Naive thymus-derived CD4-positive, alpha-beta T cell (primary cell): ENCODE measurements at regions not wholly inside any gene's neighbourhood (a gene's known extent, or its start where the extent isn't known, plus 50 kb on each side); places are given as distances from the start of the nearest gene placed in this dataset.
A peak's percentile ranks its signal among the peaks of the same experiment; 100 is the strongest.
"Not testable (repeated sequence)": the region's sequence is repeated elsewhere in the genome, so short reads cannot be mapped to it uniquely, and the experiment has no call there.

Source experiments
- ATAC-seq: fragments of 150-1000 bp; cut with Tn5 transposase; 2 replicates; pipeline ENCODE4 v1.10.0; 2021; ENCODE audit warnings: mild to moderate bottlenecking, moderate library complexity
- CTCF ChIA-PET: fragments of 350-600 bp; sonication (Branson Sonifier 250); formaldehyde crosslinking; loops from one replicate; lab custom pipeline; 2021; ENCODE audit warnings: antibody characterized with exemption; lab: Charles Lee
- POLR2A ChIA-PET: fragments of 350-600 bp; sonication (Branson Sonifier 250); formaldehyde crosslinking; loops from one replicate; lab custom pipeline; 2021; ENCODE audit warnings: antibody characterized with exemption, inconsistent platforms; lab: Charles Lee
- DNase-seq, 9 donors: peaks; one replicate each; pipeline versions ENCODE4 v3.0.0 to v3.0.0-alpha.2; 2020 to 2022; ENCODE audit warnings: mixed read lengths in 1 of 9
- H3K27ac ChIP-seq: one replicate; pipeline ENCODE4 v1.7.0; 2013; ENCODE audit warnings: mild to moderate bottlenecking, low read depth, low read length, moderate library complexity
- H3K27me3 ChIP-seq, 2 donors: one replicate each; pipeline ENCODE4 v1.7.0; 2013; ENCODE audit warnings: low read length in 2 of 2, mild to moderate bottlenecking in 2 of 2, moderate library complexity in 2 of 2; ENCODE audit not compliant: control insufficient read depth in 2 of 2, insufficient read depth in 2 of 2
- H3K36me3 ChIP-seq, 3 experiments: 1 replicate in 2 of 3; 2 replicates in 1 of 3; pipeline ENCODE4 v1.7.0; 2013; ENCODE audit warnings: low read length in 3 of 3, mild to moderate bottlenecking in 3 of 3, moderate library complexity in 1 of 3; ENCODE audit not compliant: insufficient read depth in 3 of 3, control insufficient read depth in 2 of 3
- H3K4me1 ChIP-seq, 2 donors: one replicate each; pipeline ENCODE4 v1.7.0; 2013; ENCODE audit warnings: low read length in 2 of 2, mild to moderate bottlenecking in 2 of 2, moderate library complexity in 1 of 2; ENCODE audit not compliant: control insufficient read depth in 2 of 2, insufficient read depth in 2 of 2
- H3K4me3 ChIP-seq: 2 replicates; pipeline ENCODE4 v1.7.0; 2013; ENCODE audit warnings: mild to moderate bottlenecking, low read length
- H3K9me3 ChIP-seq, 3 experiments: 1 replicate in 2 of 3; 2 replicates in 1 of 3; pipeline ENCODE4 v1.7.0; 2013; ENCODE audit warnings: low read length in 3 of 3; ENCODE audit not compliant: control insufficient read depth in 2 of 3
- H3K27ac Mint-ChIP-seq, 9 donors: one replicate each; pipeline ENCODE4 v1.8.0; 2020 to 2022; ENCODE audit warnings: mixed read lengths in 9 of 9, mild to moderate bottlenecking in 8 of 9, moderate library complexity in 5 of 9, inconsistent platforms in 2 of 9
- H3K27me3 Mint-ChIP-seq, 5 donors: one replicate each; pipeline ENCODE4 v1.8.0; 2021 to 2022; ENCODE audit warnings: mixed read lengths in 5 of 5, mild to moderate bottlenecking in 1 of 5
- H3K36me3 Mint-ChIP-seq, 5 donors: one replicate each; pipeline ENCODE4 v1.8.0; 2020 to 2022; ENCODE audit warnings: mixed read lengths in 5 of 5, mild to moderate bottlenecking in 3 of 5, inconsistent platforms in 1 of 5
- H3K4me1 Mint-ChIP-seq, 7 donors: one replicate each; pipeline ENCODE4 v1.8.0; 2020 to 2022; ENCODE audit warnings: mixed read lengths in 7 of 7, mild to moderate bottlenecking in 3 of 7, inconsistent platforms in 1 of 7
- H3K4me3 Mint-ChIP-seq, 10 donors: one replicate each; pipeline ENCODE4 v1.8.0; 2020 to 2022; ENCODE audit warnings: mild to moderate bottlenecking in 10 of 10, mixed read lengths in 10 of 10, moderate library complexity in 6 of 10, inconsistent platforms in 2 of 10
- H3K9me3 Mint-ChIP-seq, 11 donors: one replicate each; pipeline ENCODE4 v1.8.0; 2020 to 2022; ENCODE audit warnings: mixed read lengths in 11 of 11, mild to moderate bottlenecking in 4 of 11, inconsistent platforms in 1 of 11, moderate library complexity in 1 of 11
- intact Hi-C, 2 donors: fragments of 100-400 bp; cut with micrococcal nuclease; formaldehyde crosslinking; loops; one replicate each; pipeline ENCODE4 v1.15.1; 2023

GRCh38 chr9:63450836-63451235 lies 1834.2 kb downstream of the FOXD4L5 start:
- intact Hi-C loops, H3K27me3 ChIP-seq, CTCF ChIA-PET, POLR2A ChIA-PET, H3K4me1 Mint-ChIP-seq, H3K4me1 ChIP-seq, H3K36me3 ChIP-seq, H3K9me3 ChIP-seq, H3K4me3 ChIP-seq, H3K4me3 Mint-ChIP-seq, H3K27ac Mint-ChIP-seq, H3K9me3 Mint-ChIP-seq, H3K36me3 Mint-ChIP-seq, ATAC-seq, H3K27ac ChIP-seq, H3K27me3 Mint-ChIP-seq: not testable (repeated sequence)
- peak in 4 of 9 donors; percentile 1 to 10 (median 4) for DNase-seq

- H3K36me3 Mint-ChIP-seq, H3K9me3 ChIP-seq, H3K4me3 Mint-ChIP-seq, POLR2A ChIA-PET, H3K36me3 ChIP-seq, H3K27ac Mint-ChIP-seq, H3K4me1 ChIP-seq, H3K4me1 Mint-ChIP-seq, DNase-seq, H3K9me3 Mint-ChIP-seq, H3K27me3 Mint-ChIP-seq, H3K4me3 ChIP-seq, ATAC-seq, H3K27ac ChIP-seq, CTCF ChIA-PET, intact Hi-C loops, H3K27me3 ChIP-seq: not testable (repeated sequence)
Observed at GRCh38 chr9:63425123-63425522, 1859.9 kb downstream of the FOXD4L5 start.

GRCh38 chr9:63390897-63391296 lies 1894.1 kb downstream of the FOXD4L5 start:
- H3K4me3 ChIP-seq, POLR2A ChIA-PET, H3K36me3 Mint-ChIP-seq: not testable (repeated sequence)

GRCh38 chr9:63385479-63385878 lies 1899.5 kb downstream of the FOXD4L5 start:
- H3K27me3 Mint-ChIP-seq, H3K9me3 ChIP-seq, H3K4me1 Mint-ChIP-seq, H3K9me3 Mint-ChIP-seq, H3K4me1 ChIP-seq, H3K4me3 ChIP-seq, H3K27me3 ChIP-seq, POLR2A ChIA-PET, intact Hi-C loops, ATAC-seq, H3K36me3 ChIP-seq, H3K27ac ChIP-seq, CTCF ChIA-PET, DNase-seq, H3K36me3 Mint-ChIP-seq: not testable (repeated sequence)
- peak overlapping the region in 3 of 10 donors; percentile 45 to 83 (median 65) for H3K4me3 Mint-ChIP-seq
- peak overlapping the region in 1 of 9 donors; percentile 62 for H3K27ac Mint-ChIP-seq

More at GRCh38 chr9:63390897-63391296, 1894.1 kb downstream of the FOXD4L5 start:
- H3K27ac ChIP-seq, CTCF ChIA-PET, H3K27me3 Mint-ChIP-seq, H3K27ac Mint-ChIP-seq, H3K4me1 ChIP-seq, H3K9me3 ChIP-seq, H3K27me3 ChIP-seq, H3K4me1 Mint-ChIP-seq, H3K36me3 ChIP-seq, ATAC-seq, H3K9me3 Mint-ChIP-seq, intact Hi-C loops, DNase-seq, H3K4me3 Mint-ChIP-seq: not testable (repeated sequence)

- DNase-seq, H3K9me3 ChIP-seq, H3K4me3 ChIP-seq, H3K9me3 Mint-ChIP-seq, POLR2A ChIA-PET, ATAC-seq, H3K27me3 ChIP-seq, intact Hi-C loops, H3K36me3 Mint-ChIP-seq, CTCF ChIA-PET, H3K27ac Mint-ChIP-seq, H3K36me3 ChIP-seq, H3K27ac ChIP-seq, H3K4me1 Mint-ChIP-seq, H3K27me3 Mint-ChIP-seq, H3K4me3 Mint-ChIP-seq, H3K4me1 ChIP-seq: not testable (repeated sequence)
Observed at GRCh38 chr9:63379864-63380263, 1905.1 kb downstream of the FOXD4L5 start.

GRCh38 chr9:63354219-63354618 lies 1930.8 kb downstream of the FOXD4L5 start:
- H3K9me3 Mint-ChIP-seq, H3K9me3 ChIP-seq, H3K4me1 Mint-ChIP-seq, H3K36me3 Mint-ChIP-seq, POLR2A ChIA-PET, H3K4me3 ChIP-seq, ATAC-seq, H3K27ac ChIP-seq, intact Hi-C loops, H3K27me3 Mint-ChIP-seq, H3K27me3 ChIP-seq, DNase-seq, CTCF ChIA-PET, H3K36me3 ChIP-seq, H3K4me1 ChIP-seq: not testable (repeated sequence)
- H3K27ac Mint-ChIP-seq = peak overlapping the region in 2 of 9 donors; percentile 38 to 54
- H3K4me3 Mint-ChIP-seq = peak overlapping the region in 9 of 10 donors; percentile 27 to 83 (median 58)

- CTCF ChIA-PET, H3K9me3 Mint-ChIP-seq, H3K4me1 ChIP-seq, H3K4me3 Mint-ChIP-seq, ATAC-seq, H3K36me3 ChIP-seq, H3K27ac ChIP-seq, H3K27ac Mint-ChIP-seq, intact Hi-C loops, H3K27me3 ChIP-seq, H3K4me3 ChIP-seq, DNase-seq, H3K9me3 ChIP-seq, H3K36me3 Mint-ChIP-seq, POLR2A ChIA-PET, H3K27me3 Mint-ChIP-seq: not testable (repeated sequence)
- peaks cover 2 to 14% (median 7%) of the 10 kb centered on the region in 7 donors for H3K4me1 Mint-ChIP-seq
Observed at GRCh38 chr9:63347347-63347746, 1937.7 kb downstream of the FOXD4L5 start.
